ENCODE measurements at regions not wholly inside any gene's neighbourhood (a gene's known extent, or its start where the extent isn't known, plus 50 kb on each side); places are given as distances from the start of the nearest gene placed in this dataset.

GRCh38 chr6:56866917-56867522, 87.9 kb upstream of the BEND6 start:
- no peaks in the 10 kb centered on the region for H3K27me3 ChIP-seq (ENCODE audit: control insufficient read depth in 2 of 2, insufficient read depth in 1 of 2, low read length in 1 of 2)
- no peak overlapping the region for H3K4me3 ChIP-seq (ENCODE audit: low read length in 2 of 2)
- no peak overlapping the region for H3K27ac ChIP-seq (ENCODE audit: low read depth in 1 of 2, low read length in 1 of 2)
- H3K9me3 ChIP-seq (ENCODE audit: control insufficient read depth in 2 of 2, insufficient read depth in 1 of 2, low read length in 1 of 2): no peaks in the 10 kb centered on the region
- H3K4me1 ChIP-seq (ENCODE audit: control insufficient read depth in 2 of 2, insufficient read depth in 2 of 2, low read length in 2 of 2): no peaks in the 10 kb centered on the region
- DNase-seq (ENCODE audit: low read depth in 6 of 9, low spot score in 9 of 9): no peak
- WGBS: 95% methylated on average over 2 of the region's 2 CpGs
- no peaks in the 10 kb centered on the region for H3K36me3 ChIP-seq (ENCODE audit: control insufficient read depth in 2 of 2, insufficient read depth in 2 of 2, low read length in 1 of 2)

GRCh38 chr6:56865081-56865875, 89.6 kb upstream of the BEND6 start:
- Histone ChIP-seq H3K4me3 (ENCODE audit: low read length in 2 of 2) (no peak overlapping the region), H3K4me1 (ENCODE audit: control insufficient read depth in 2 of 2, insufficient read depth in 2 of 2, low read length in 2 of 2) (no peaks in the 10 kb centered on the region), H3K36me3 (ENCODE audit: control insufficient read depth in 2 of 2, insufficient read depth in 2 of 2, low read length in 1 of 2) (no peaks in the 10 kb centered on the region), H3K27ac (ENCODE audit: low read depth in 1 of 2, low read length in 1 of 2) (no peak overlapping the region), H3K9me3 (ENCODE audit: control insufficient read depth in 2 of 2, insufficient read depth in 1 of 2, low read length in 1 of 2) (no peaks in the 10 kb centered on the region), H3K27me3 (ENCODE audit: control insufficient read depth in 2 of 2, insufficient read depth in 1 of 2, low read length in 1 of 2) (no peaks in the 10 kb centered on the region)
- DNase-seq (ENCODE audit: low read depth in 6 of 9, low spot score in 9 of 9): no peak
- WGBS: 96% methylated on average over 1 of the region's 1 CpG

GRCh38 chr6:56864171-56864616, 90.7 kb upstream of the BEND6 start:
- WGBS: 94% methylated on average over 1 of the region's 1 CpG
- Histone ChIP-seq H3K36me3 (ENCODE audit: control insufficient read depth in 2 of 2, insufficient read depth in 2 of 2, low read length in 1 of 2) (no peaks in the 10 kb centered on the region), H3K27ac (ENCODE audit: low read depth in 1 of 2, low read length in 1 of 2) (no peak overlapping the region), H3K4me1 (ENCODE audit: control insufficient read depth in 2 of 2, insufficient read depth in 2 of 2, low read length in 2 of 2) (no peaks in the 10 kb centered on the region), H3K9me3 (ENCODE audit: control insufficient read depth in 2 of 2, insufficient read depth in 1 of 2, low read length in 1 of 2) (no peaks in the 10 kb centered on the region), H3K4me3 (ENCODE audit: low read length in 2 of 2) (no peak overlapping the region), H3K27me3 (ENCODE audit: control insufficient read depth in 2 of 2, insufficient read depth in 1 of 2, low read length in 1 of 2) (no peaks in the 10 kb centered on the region)
- no peak for DNase-seq (ENCODE audit: low read depth in 6 of 9, low spot score in 9 of 9)

- no peak overlapping the region for H3K27ac ChIP-seq (ENCODE audit: low read depth in 1 of 2, low read length in 1 of 2)
- no peak for DNase-seq (ENCODE audit: low read depth in 6 of 9, low spot score in 9 of 9)
- H3K27me3 ChIP-seq (ENCODE audit: control insufficient read depth in 2 of 2, insufficient read depth in 1 of 2, low read length in 1 of 2): no peaks in the 10 kb centered on the region
- WGBS: 86% methylated on average over 1 of the region's 1 CpG
- no peaks in the 10 kb centered on the region for H3K9me3 ChIP-seq (ENCODE audit: control insufficient read depth in 2 of 2, insufficient read depth in 1 of 2, low read length in 1 of 2)
- no peaks in the 10 kb centered on the region for H3K4me1 ChIP-seq (ENCODE audit: control insufficient read depth in 2 of 2, insufficient read depth in 2 of 2, low read length in 2 of 2)
- H3K4me3 ChIP-seq (ENCODE audit: low read length in 2 of 2): no peak overlapping the region
- no peaks in the 10 kb centered on the region for H3K36me3 ChIP-seq (ENCODE audit: control insufficient read depth in 2 of 2, insufficient read depth in 2 of 2, low read length in 1 of 2)
Observed at GRCh38 chr6:56863366-56863765, 91.5 kb upstream of the BEND6 start.

- no peaks in the 10 kb centered on the region for H3K4me1 ChIP-seq (ENCODE audit: control insufficient read depth in 2 of 2, insufficient read depth in 2 of 2, low read length in 2 of 2)
- H3K27me3 ChIP-seq (ENCODE audit: control insufficient read depth in 2 of 2, insufficient read depth in 1 of 2, low read length in 1 of 2): no peaks in the 10 kb centered on the region
- H3K4me3 ChIP-seq (ENCODE audit: low read length in 2 of 2): no peak overlapping the region
- no peaks in the 10 kb centered on the region for H3K9me3 ChIP-seq (ENCODE audit: control insufficient read depth in 2 of 2, insufficient read depth in 1 of 2, low read length in 1 of 2)
- WGBS: 93% methylated on average over 3 of the region's 3 CpGs
- H3K27ac ChIP-seq (ENCODE audit: low read depth in 1 of 2, low read length in 1 of 2): no peak overlapping the region
- H3K36me3 ChIP-seq (ENCODE audit: control insufficient read depth in 2 of 2, insufficient read depth in 2 of 2, low read length in 1 of 2): no peaks in the 10 kb centered on the region
- no peak for DNase-seq (ENCODE audit: low read depth in 6 of 9, low spot score in 9 of 9)
Observed at GRCh38 chr6:56862415-56863175, 92.3 kb upstream of the BEND6 start.

GRCh38 chr6:56860475-56860874, 94.4 kb upstream of the BEND6 start:
- H3K27ac ChIP-seq (ENCODE audit: low read depth in 1 of 2, low read length in 1 of 2): no peak overlapping the region
- no peak overlapping the region for H3K4me3 ChIP-seq (ENCODE audit: low read length in 2 of 2)
- no peaks in the 10 kb centered on the region for H3K27me3 ChIP-seq (ENCODE audit: control insufficient read depth in 2 of 2, insufficient read depth in 1 of 2, low read length in 1 of 2)
- WGBS: 97% methylated on average over 4 of the region's 4 CpGs
- no peak for DNase-seq (ENCODE audit: low read depth in 6 of 9, low spot score in 9 of 9)
- H3K36me3 ChIP-seq (ENCODE audit: control insufficient read depth in 2 of 2, insufficient read depth in 2 of 2, low read length in 1 of 2): no peaks in the 10 kb centered on the region
- no peaks in the 10 kb centered on the region for H3K9me3 ChIP-seq (ENCODE audit: control insufficient read depth in 2 of 2, insufficient read depth in 1 of 2, low read length in 1 of 2)
- no peaks in the 10 kb centered on the region for H3K4me1 ChIP-seq (ENCODE audit: control insufficient read depth in 2 of 2, insufficient read depth in 2 of 2, low read length in 2 of 2)

GRCh38 chr6:56856036-56856580, 98.8 kb upstream of the BEND6 start:
- Histone ChIP-seq H3K36me3 (ENCODE audit: control insufficient read depth in 2 of 2, insufficient read depth in 2 of 2, low read length in 1 of 2) (no peaks in the 10 kb centered on the region), H3K27ac (ENCODE audit: low read depth in 1 of 2, low read length in 1 of 2) (no peak overlapping the region), H3K27me3 (ENCODE audit: control insufficient read depth in 2 of 2, insufficient read depth in 1 of 2, low read length in 1 of 2) (peaks cover 0 to 2% of the 10 kb centered on the region in 2 donors), H3K4me3 (ENCODE audit: low read length in 2 of 2) (no peak overlapping the region), H3K9me3 (ENCODE audit: control insufficient read depth in 2 of 2, insufficient read depth in 1 of 2, low read length in 1 of 2) (no peaks in the 10 kb centered on the region), H3K4me1 (ENCODE audit: control insufficient read depth in 2 of 2, insufficient read depth in 2 of 2, low read length in 2 of 2) (peaks cover 6 to 11% of the 10 kb centered on the region in 2 donors)
- no peak for DNase-seq (ENCODE audit: low read depth in 6 of 9, low spot score in 9 of 9)
- 77% methylated on average over 4 of the region's 4 CpGs for WGBS

- peaks cover 8 to 14% of the 10 kb centered on the region in 2 donors for H3K4me1 ChIP-seq (ENCODE audit: control insufficient read depth in 2 of 2, insufficient read depth in 2 of 2, low read length in 2 of 2)
- 97% methylated on average over 2 of the region's 2 CpGs for WGBS
Observed at GRCh38 chr6:56854086-56854485, 100.8 kb upstream of the BEND6 start.

GRCh38 chr6:56853541-56853940, 101.4 kb upstream of the BEND6 start:
- WGBS: 94% methylated on average over 2 of the region's 2 CpGs
- H3K27me3 ChIP-seq (ENCODE audit: control insufficient read depth in 2 of 2, insufficient read depth in 1 of 2, low read length in 1 of 2): peaks cover 0 to 3% of the 10 kb centered on the region in 2 donors
- no peak for DNase-seq (ENCODE audit: low read depth in 6 of 9, low spot score in 9 of 9)

More at GRCh38 chr6:56854086-56854485, 100.8 kb upstream of the BEND6 start:
- Histone ChIP-seq H3K36me3 (ENCODE audit: control insufficient read depth in 2 of 2, insufficient read depth in 2 of 2, low read length in 1 of 2) (no peaks in the 10 kb centered on the region), H3K4me3 (ENCODE audit: low read length in 2 of 2) (no peak overlapping the region), H3K27me3 (ENCODE audit: control insufficient read depth in 2 of 2, insufficient read depth in 1 of 2, low read length in 1 of 2) (peaks cover 0 to 3% of the 10 kb centered on the region in 2 donors), H3K9me3 (ENCODE audit: control insufficient read depth in 2 of 2, insufficient read depth in 1 of 2, low read length in 1 of 2) (no peaks in the 10 kb centered on the region), H3K27ac (ENCODE audit: low read depth in 1 of 2, low read length in 1 of 2) (no peak overlapping the region)
- DNase-seq (ENCODE audit: low read depth in 6 of 9, low spot score in 9 of 9): no peak

More at GRCh38 chr6:56853541-56853940, 101.4 kb upstream of the BEND6 start:
- Histone ChIP-seq H3K4me3 (ENCODE audit: low read length in 2 of 2) (no peak overlapping the region), H3K36me3 (ENCODE audit: control insufficient read depth in 2 of 2, insufficient read depth in 2 of 2, low read length in 1 of 2) (no peaks in the 10 kb centered on the region), H3K4me1 (ENCODE audit: control insufficient read depth in 2 of 2, insufficient read depth in 2 of 2, low read length in 2 of 2) (peaks cover 8 to 14% of the 10 kb centered on the region in 2 donors), H3K9me3 (ENCODE audit: control insufficient read depth in 2 of 2, insufficient read depth in 1 of 2, low read length in 1 of 2) (no peaks in the 10 kb centered on the region), H3K27ac (ENCODE audit: low read depth in 1 of 2, low read length in 1 of 2) (no peak overlapping the region)
